Spleen (tissue), 11 donors: ENCODE measurements at regions not wholly inside any gene's neighbourhood (a gene's known extent, or its start where the extent isn't known, plus 50 kb on each side); places are given as distances from the start of the nearest gene placed in this dataset.

Experiments used
- DNase-seq: peaks from one replicate; pipeline ENCODE4 v3.0.0-alpha.2; 2020
- H3K27ac ChIP-seq, 8 donors: fragments of 200-600 bp; sonication (generic) in 7 of 8; 1 replicate in 4 of 8; 2 replicates in 4 of 8; pipeline versions ENCODE4 v1.5.0 to v1.8.0; 2016 to 2021; ENCODE audit warnings: inconsistent platforms in 4 of 8, mild to moderate bottlenecking in 4 of 8, moderate library complexity in 1 of 8
- H3K27me3 ChIP-seq, 7 donors: fragments of 200-600 bp; sonication (generic) in 6 of 7; replicated peaks in 1 of 7; 1 replicate in 4 of 7; 2 replicates in 3 of 7; pipeline versions ENCODE4 v1.5.0 to v1.8.0; 2016 to 2021; ENCODE audit warnings: inconsistent platforms in 3 of 7, mild to moderate bottlenecking in 1 of 7
- H3K36me3 ChIP-seq, 6 donors: fragments of 200-600 bp; sonication (generic) in 5 of 6; 1 replicate in 4 of 6; 2 replicates in 2 of 6; pipeline versions ENCODE4 v1.5.0 to v1.8.0; 2016 to 2021; ENCODE audit warnings: inconsistent platforms in 2 of 6
- H3K4me1 ChIP-seq, 6 donors: fragments of 200-600 bp; sonication (generic) in 5 of 6; 1 replicate in 3 of 6; 2 replicates in 3 of 6; pipeline versions ENCODE4 v1.5.0 to v1.8.0; 2016 to 2021; ENCODE audit warnings: inconsistent platforms in 3 of 6
- H3K4me3 ChIP-seq, 8 donors: fragments of 200-600 bp; sonication (generic) in 7 of 8; 1 replicate in 4 of 8; 2 replicates in 4 of 8; pipeline versions ENCODE4 v1.5.0 to v1.8.0; 2016 to 2021; ENCODE audit warnings: inconsistent platforms in 4 of 8, mild to moderate bottlenecking in 4 of 8, moderate library complexity in 2 of 8
- H3K9me3 ChIP-seq, 8 donors: fragments of 200-600 bp; sonication (generic) in 7 of 8; 1 replicate in 4 of 8; 2 replicates in 4 of 8; pipeline versions ENCODE4 v1.5.0 to v1.8.0; 2016 to 2021; ENCODE audit warnings: inconsistent platforms in 4 of 8
- CTCF ChIP-seq, 11 experiments: fragments of 200-600 bp in 7 of 11; fragments of 450-650 bp in 4 of 11; sonication (generic) in 4 of 11; IDR thresholded peaks in 8 of 11; conservative IDR thresholded peaks in 3 of 11; 1 replicate in 7 of 11; 2 replicates in 4 of 11; pipeline versions ENCODE4 v1.4.0 to v1.8.0; 2016 to 2021; ENCODE audit warnings: antibody characterized with exemption in 11 of 11, inconsistent platforms in 4 of 11, mild to moderate bottlenecking in 1 of 11
- POLR2A ChIP-seq, 3 donors: fragments of 450-650 bp; IDR thresholded peaks; one replicate each; pipeline ENCODE4 v1.5.1; 2017; ENCODE audit warnings: antibody characterized with exemption in 3 of 3, mild to moderate bottlenecking in 1 of 3
- POLR2AphosphoS5 ChIP-seq, 3 donors: sonication (generic); formaldehyde crosslinking; IDR thresholded peaks; one replicate each; pipeline ENCODE4 v1.5.1; 2017; ENCODE audit warnings: antibody characterized with exemption in 3 of 3
- WGBS, 5 donors: extraction: QIAGEN DNeasy Blood & Tissue Kit in 3 of 5; methylation state at CpG; one replicate each; pipeline versions ENCODE4 v1.1.5 to v1.1.7; 2013 to 2018; 5-methylcytosine and 5-hydroxymethylcytosine counted together
- intact Hi-C: fragments of 100-400 bp; cut with DNase I; formaldehyde crosslinking; loops from one replicate; pipeline ENCODE4 v1.15.0; 2023; ENCODE audit warnings: low total_unique reads
- donor health status: healthy with polysubstance abuse.
- donor health status: DM: no; HTN: no; CAD: no; lungs with moderate emphysema.
- donor health status: DM: no; HTN: no; CAD: no.
- donor health status: Bipolar disorder and iron deficiency.
- donor health status: healthy.
- donor health status: DM: no; HTN: no; CAD: no.
- donor health status: DM: yes; HTN: yes; CAD: no.

GRCh38 chr2:107384422-107384821 is 442.3 kb upstream of the RGPD4 start:
- Histone ChIP-seq H3K4me3 (no peak overlapping the region), H3K36me3 (no peaks in the 10 kb centered on the region), H3K4me1 (no peaks in the 10 kb centered on the region), H3K27me3 (no peaks in the 10 kb centered on the region), H3K9me3 (peaks cover 0 to 5% (median 0%) of the 10 kb centered on the region in 8 donors), H3K27ac (no peak overlapping the region)
- intact Hi-C loops = no loop called here
- TF ChIP-seq CTCF (IDR thresholded peaks at IDR 0.05 in 8 of 11, conservative IDR thresholded peaks at IDR 0.05 in 3 of 11) (no peak), POLR2AphosphoS5 (IDR thresholded peaks at IDR 0.05) (no peak), POLR2A (IDR thresholded peaks at IDR 0.05) (no peak)
- WGBS, 5 donors = 59 to 71% (median 70%) methylated on average over 2 of the region's 2 CpGs
- DNase-seq = no peak

GRCh38 chr2:107385921-107386320 is 440.8 kb upstream of the RGPD4 start:
- no peak for DNase-seq
- peaks cover 0 to 5% (median 0%) of the 10 kb centered on the region in 8 donors for H3K9me3 ChIP-seq

GRCh38 chr2:107392241-107392704 is 434.4 kb upstream of the RGPD4 start:
- Histone ChIP-seq H3K27me3 (no peaks in the 10 kb centered on the region), H3K9me3 (peaks cover 0 to 14% (median 0%) of the 10 kb centered on the region in 8 donors), H3K36me3 (no peaks in the 10 kb centered on the region), H3K4me1 (no peaks in the 10 kb centered on the region), H3K4me3 (no peak overlapping the region), H3K27ac (no peak overlapping the region)
- DNase-seq = no peak
- TF ChIP-seq POLR2AphosphoS5 (IDR thresholded peaks at IDR 0.05) = no peak
- TF ChIP-seq POLR2A (IDR thresholded peaks at IDR 0.05) = no peak
- TF ChIP-seq CTCF (IDR thresholded peaks at IDR 0.05 in 8 of 11, conservative IDR thresholded peaks at IDR 0.05 in 3 of 11) = no peak
- 94 to 98% (median 96%) methylated on average over 17 to 32 of the region's 32 CpGs for WGBS, 5 donors
- intact Hi-C loops = no loop called here

More at GRCh38 chr2:107385921-107386320, 440.8 kb upstream of the RGPD4 start:
- Histone ChIP-seq H3K27me3 (no peaks in the 10 kb centered on the region), H3K36me3 (no peaks in the 10 kb centered on the region), H3K27ac (no peak overlapping the region), H3K4me1 (no peaks in the 10 kb centered on the region), H3K4me3 (no peak overlapping the region)
- 56 to 82% (median 65%) methylated on average over 1 of the region's 1 CpG for WGBS, 5 donors
- TF ChIP-seq CTCF (IDR thresholded peaks at IDR 0.05 in 8 of 11, conservative IDR thresholded peaks at IDR 0.05 in 3 of 11) (no peak), POLR2AphosphoS5 (IDR thresholded peaks at IDR 0.05) (no peak), POLR2A (IDR thresholded peaks at IDR 0.05) (no peak)
- intact Hi-C loops = no loop called here

DNA sequence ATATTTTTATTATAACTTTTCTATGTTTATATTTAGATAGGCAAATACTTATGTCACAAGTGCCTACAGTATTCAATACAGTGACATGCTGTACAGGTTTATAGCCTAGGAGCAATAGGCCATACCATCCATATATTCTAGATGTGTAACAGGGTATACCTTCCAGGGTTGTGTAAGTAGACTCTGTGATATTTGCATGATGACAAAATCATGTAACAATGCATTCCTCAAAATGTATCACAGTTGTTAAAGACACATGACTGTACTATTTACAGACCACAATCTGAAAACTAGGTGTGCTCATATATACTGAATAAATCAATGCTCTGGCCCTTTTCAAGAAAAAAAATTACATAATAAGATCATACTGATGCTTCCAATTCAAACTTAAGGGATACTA is 433.2 kb upstream of the RGPD4 start:
- intact Hi-C loops = no loop called here
- Histone ChIP-seq H3K36me3 (no peaks in the 10 kb centered on the region), H3K4me1 (no peaks in the 10 kb centered on the region), H3K27me3 (no peaks in the 10 kb centered on the region), H3K9me3 (peaks cover 0 to 10% (median 0%) of the 10 kb centered on the region in 8 donors), H3K27ac (no peak overlapping the region), H3K4me3 (no peak overlapping the region)
- DNase-seq = no peak
- TF ChIP-seq POLR2AphosphoS5 (IDR thresholded peaks at IDR 0.05) (no peak), CTCF (IDR thresholded peaks at IDR 0.05 in 8 of 11, conservative IDR thresholded peaks at IDR 0.05 in 3 of 11) (no peak), POLR2A (IDR thresholded peaks at IDR 0.05) (no peak)
